WTC11 (cell line): ENCODE measurements at regions not wholly inside any gene's neighbourhood (a gene's known extent, or its start where the extent isn't known, plus 50 kb on each side); places are given as distances from the start of the nearest gene placed in this dataset.

Experiments
- ATAC-seq: fragments of 200-7000 bp; cut with Tn5 transposase; 2 replicates; pipeline ENCODE4 v1.10.0; 2021; ENCODE audit warnings: mild to moderate bottlenecking, moderate library complexity
- CTCF ChIA-PET: fragments of 300-600 bp; sonication (Branson Sonifier 250); formaldehyde crosslinking; loops from one replicate; lab custom pipeline; 2021; ENCODE audit warnings: antibody characterized with exemption; lab: Charles Lee
- POLR2A ChIA-PET: fragments of 350-600 bp; sonication (Branson Sonifier 250); formaldehyde crosslinking; loops from one replicate; lab custom pipeline; 2021; ENCODE audit warnings: antibody characterized with exemption; lab: Charles Lee
- DNase-seq: peaks from one replicate; pipeline ENCODE4 v3.0.0; 2021; ENCODE audit warnings: low spot score
- H3K27ac Mint-ChIP-seq: 2 replicates; pipeline ENCODE4 v1.8.0; 2021; ENCODE audit warnings: mixed read lengths
- H3K27me3 Mint-ChIP-seq: 2 replicates; pipeline ENCODE4 v1.8.0; 2021; ENCODE audit warnings: low read depth, mild to moderate bottlenecking, moderate library complexity, mixed read lengths
- H3K36me3 Mint-ChIP-seq: 2 replicates; pipeline ENCODE4 v1.8.0; 2021; ENCODE audit warnings: mixed read lengths
- H3K4me1 Mint-ChIP-seq: 2 replicates; pipeline ENCODE4 v1.8.0; 2022; ENCODE audit warnings: mixed read lengths
- H3K4me3 Mint-ChIP-seq: 2 replicates; pipeline ENCODE4 v1.8.0; 2021; ENCODE audit warnings: mild to moderate bottlenecking, moderate library complexity, mixed read lengths
- H3K9me3 Mint-ChIP-seq: 2 replicates; pipeline ENCODE4 v1.8.0; 2021; ENCODE audit warnings: mixed read lengths
- CBFB ChIP-seq: sonication (generic); formaldehyde crosslinking; IDR thresholded peaks from 2 replicates; pipeline ENCODE4 v1.8.1; 2022; ENCODE audit warnings: mild to moderate bottlenecking, low read depth, missing genetic modification reagents
- EMX1 ChIP-seq: fragments of 250-450 bp; sonication (Bioruptor Pico); IDR thresholded peaks from 2 replicates; pipeline ENCODE4 v1.8.0; 2021; ENCODE audit warnings: mild to moderate bottlenecking
- ERG ChIP-seq: fragments of 250-450 bp; sonication (Bioruptor Pico); IDR thresholded peaks from 2 replicates; pipeline ENCODE4 v1.8.0; 2021; ENCODE audit warnings: mild to moderate bottlenecking
- ESRRA ChIP-seq: sonication (generic); formaldehyde crosslinking; IDR thresholded peaks from 2 replicates; pipeline ENCODE4 v1.8.1; 2022; ENCODE audit warnings: mild to moderate bottlenecking, missing genetic modification reagents, borderline replicate concordance
- ETV6 ChIP-seq: sonication (generic); formaldehyde crosslinking; IDR thresholded peaks from 2 replicates; pipeline ENCODE4 v1.8.1; 2022; ENCODE audit warnings: mild to moderate bottlenecking, missing genetic modification reagents
- FOXK1 ChIP-seq: sonication (generic); formaldehyde crosslinking; IDR thresholded peaks from 2 replicates; pipeline ENCODE4 v1.8.0; 2022; ENCODE audit warnings: mild to moderate bottlenecking, moderate library complexity, missing genetic modification reagents
- IRF1 ChIP-seq: sonication (generic); formaldehyde crosslinking; IDR thresholded peaks from 2 replicates; pipeline ENCODE4 v1.8.0; 2023; ENCODE audit warnings: missing genetic modification reagents
- MYBL2 ChIP-seq: sonication (generic); formaldehyde crosslinking; IDR thresholded peaks from 2 replicates; pipeline ENCODE4 v1.8.1; 2023; ENCODE audit warnings: mild to moderate bottlenecking, moderate library complexity, missing genetic modification reagents
- OVOL2 ChIP-seq: fragments of 250-450 bp; sonication (Bioruptor Pico); IDR thresholded peaks from 2 replicates; pipeline ENCODE4 v1.9.0; 2021; ENCODE audit warnings: mild to moderate bottlenecking, borderline replicate concordance
- PREB ChIP-seq: sonication (generic); formaldehyde crosslinking; IDR thresholded peaks from 2 replicates; pipeline ENCODE4 v1.8.1; 2022; ENCODE audit warnings: mild to moderate bottlenecking, missing genetic modification reagents, moderate library complexity, borderline replicate concordance
- RELA ChIP-seq: sonication (generic); formaldehyde crosslinking; IDR thresholded peaks from 2 replicates; pipeline ENCODE4 v1.8.1; 2022; ENCODE audit warnings: missing genetic modification reagents, mild to moderate bottlenecking, borderline replicate concordance
- TCF7 ChIP-seq: sonication (generic); formaldehyde crosslinking; IDR thresholded peaks from 2 replicates; pipeline ENCODE4 v1.8.0; 2022; ENCODE audit warnings: mild to moderate bottlenecking, low read depth, missing genetic modification reagents, moderate library complexity
- TEAD4 ChIP-seq: sonication (generic); formaldehyde crosslinking; IDR thresholded peaks from 2 replicates; pipeline ENCODE4 v1.8.0; 2022; ENCODE audit warnings: mild to moderate bottlenecking, missing genetic modification reagents
- TP53 ChIP-seq: sonication (generic); formaldehyde crosslinking; IDR thresholded peaks from 2 replicates; pipeline ENCODE4 v1.8.1; 2023; ENCODE audit warnings: mild to moderate bottlenecking, missing genetic modification reagents
- USF2 ChIP-seq: sonication (generic); formaldehyde crosslinking; IDR thresholded peaks from 2 replicates; pipeline ENCODE4 v1.8.1; 2023; ENCODE audit warnings: mild to moderate bottlenecking, missing genetic modification reagents, moderate library complexity
- ZNF263 ChIP-seq: sonication (generic); formaldehyde crosslinking; IDR thresholded peaks from 2 replicates; pipeline ENCODE4 v1.8.1; 2022; ENCODE audit warnings: low read depth, mild to moderate bottlenecking, moderate library complexity, missing genetic modification reagents
- ZNF532 ChIP-seq: fragments of 250-450 bp; sonication (Bioruptor Pico); IDR thresholded peaks from 2 replicates; pipeline ENCODE4 v1.9.0; 2021; ENCODE audit warnings: mild to moderate bottlenecking, borderline replicate concordance
- TF ChIP-seq, protein P1 (sequence below): sonication (generic); formaldehyde crosslinking; IDR thresholded peaks from 2 replicates; pipeline ENCODE4 v1.8.1; 2023; ENCODE audit warnings: mild to moderate bottlenecking, missing genetic modification reagents
- TF ChIP-seq, protein P2 (sequence below): sonication (generic); formaldehyde crosslinking; IDR thresholded peaks from 2 replicates; pipeline ENCODE4 v1.8.0; 2022; ENCODE audit warnings: mild to moderate bottlenecking, missing genetic modification reagents

- no peak for ATAC-seq
- Mint-ChIP-seq H3K4me3 (no peak overlapping the region), H3K27ac (no peak overlapping the region)
Measured at GRCh38 chr5:2588850-2589501, 162.5 kb downstream of the IRX2 start.

GRCh38 chr5:2587189-2588031, 164.1 kb downstream of the IRX2 start:
- CTCF ChIA-PET: no interaction called here
- no peaks in the 10 kb centered on the region for H3K36me3 Mint-ChIP-seq
- H3K4me1 Mint-ChIP-seq: no peaks in the 10 kb centered on the region
- no peak for ATAC-seq
- no peak overlapping the region for H3K27ac Mint-ChIP-seq
- no peaks in the 10 kb centered on the region for H3K27me3 Mint-ChIP-seq
- H3K9me3 Mint-ChIP-seq: peaks cover 3% of the 10 kb centered on the region; the same call in 1 of the 2 replicates
- DNase-seq: no peak
- POLR2A ChIA-PET: no interaction called here
- no peak overlapping the region for H3K4me3 Mint-ChIP-seq
- no peak for TF ChIP-seq FOXK1
- TF ChIP-seq PREB (CRISPR knock-in tag): no peak
- no peak for TF ChIP-seq ETV6 (CRISPR knock-in tag)
- no peak for TF ChIP-seq TEAD4 (CRISPR knock-in tag)
- TF ChIP-seq, protein P1, sequence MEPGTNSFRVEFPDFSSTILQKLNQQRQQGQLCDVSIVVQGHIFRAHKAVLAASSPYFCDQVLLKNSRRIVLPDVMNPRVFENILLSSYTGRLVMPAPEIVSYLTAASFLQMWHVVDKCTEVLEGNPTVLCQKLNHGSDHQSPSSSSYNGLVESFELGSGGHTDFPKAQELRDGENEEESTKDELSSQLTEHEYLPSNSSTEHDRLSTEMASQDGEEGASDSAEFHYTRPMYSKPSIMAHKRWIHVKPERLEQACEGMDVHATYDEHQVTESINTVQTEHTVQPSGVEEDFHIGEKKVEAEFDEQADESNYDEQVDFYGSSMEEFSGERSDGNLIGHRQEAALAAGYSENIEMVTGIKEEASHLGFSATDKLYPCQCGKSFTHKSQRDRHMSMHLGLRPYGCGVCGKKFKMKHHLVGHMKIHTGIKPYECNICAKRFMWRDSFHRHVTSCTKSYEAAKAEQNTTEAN (CRISPR knock-in tag): no peak
- no peak for TF ChIP-seq IRF1 (CRISPR knock-in tag)
- no peak for TF ChIP-seq TCF7
- no peak for TF ChIP-seq USF2
- TF ChIP-seq ESRRA (CRISPR knock-in tag): no peak
- no peak for TF ChIP-seq ZNF532 (CRISPR knock-in tag)
- no peak for TF ChIP-seq CBFB (CRISPR knock-in tag)
- TF ChIP-seq RELA (CRISPR knock-in tag): no peak
- no peak for TF ChIP-seq MYBL2
- TF ChIP-seq OVOL2 (CRISPR knock-in tag): no peak
- TF ChIP-seq ZNF263 (CRISPR knock-in tag): no peak
- TF ChIP-seq EMX1 (CRISPR knock-in tag): no peak
- TF ChIP-seq TP53: no peak

More at GRCh38 chr5:2588850-2589501, 162.5 kb downstream of the IRX2 start:
- ChIA-PET POLR2A (no interaction called here), CTCF (interaction anchor here (0.5 kb wide), 1 partner anchor 275 kb away, joined by 3 read pairs; no protein-coding TSS in a partner anchor)
- H3K27me3 Mint-ChIP-seq: no peaks in the 10 kb centered on the region
- no peak for DNase-seq
- TF ChIP-seq ERG (CRISPR knock-in tag): no peak
- TF ChIP-seq, protein P2, sequence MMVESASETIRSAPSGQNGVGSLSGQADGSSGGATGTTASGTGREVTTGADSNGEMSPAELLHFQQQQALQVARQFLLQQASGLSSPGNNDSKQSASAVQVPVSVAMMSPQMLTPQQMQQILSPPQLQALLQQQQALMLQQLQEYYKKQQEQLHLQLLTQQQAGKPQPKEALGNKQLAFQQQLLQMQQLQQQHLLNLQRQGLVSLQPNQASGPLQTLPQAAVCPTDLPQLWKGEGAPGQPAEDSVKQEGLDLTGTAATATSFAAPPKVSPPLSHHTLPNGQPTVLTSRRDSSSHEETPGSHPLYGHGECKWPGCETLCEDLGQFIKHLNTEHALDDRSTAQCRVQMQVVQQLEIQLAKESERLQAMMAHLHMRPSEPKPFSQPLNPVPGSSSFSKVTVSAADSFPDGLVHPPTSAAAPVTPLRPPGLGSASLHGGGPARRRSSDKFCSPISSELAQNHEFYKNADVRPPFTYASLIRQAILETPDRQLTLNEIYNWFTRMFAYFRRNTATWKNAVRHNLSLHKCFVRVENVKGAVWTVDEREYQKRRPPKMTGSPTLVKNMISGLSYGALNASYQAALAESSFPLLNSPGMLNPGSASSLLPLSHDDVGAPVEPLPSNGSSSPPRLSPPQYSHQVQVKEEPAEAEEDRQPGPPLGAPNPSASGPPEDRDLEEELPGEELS (CRISPR knock-in tag): no peak
- H3K4me1 Mint-ChIP-seq: no peaks in the 10 kb centered on the region
- no peaks in the 10 kb centered on the region for H3K36me3 Mint-ChIP-seq
- H3K9me3 Mint-ChIP-seq: peaks cover 3% of the 10 kb centered on the region; the same call in 1 of the 2 replicates
